HepG2 (cell line): ENCODE measurements at regions not wholly inside any gene's neighbourhood (a gene's known extent, or its start where the extent isn't known, plus 50 kb on each side); places are given as distances from the start of the nearest gene placed in this dataset.

ENCODE experiments used
- ATAC-seq: fragments of 200-7000 bp; cut with Tn5 transposase; 3 replicates; pipeline ENCODE4 v1.9.1; 2020; ENCODE audit warnings: mild to moderate bottlenecking, moderate library complexity
- BruUV-seq: library from RNA; stranded (reverse); fragments of 400-500 nt; replicated peaks from 2 replicates; lab custom pipeline; 2021; lab: Mats Ljungman, UMichigan
- CTCF ChIA-PET: fragments of 300-600 bp; formaldehyde crosslinking; extraction: SDS; loops from one replicate; lab custom pipeline; 2021; ENCODE audit warnings: low total read pairs, inconsistent platforms, low intra/inter-chr PET ratio; lab: Yijun Ruan, JAX
- POLR2A ChIA-PET: fragments of 350-600 bp; sonication (Branson Sonifier 250); formaldehyde crosslinking; loops from one replicate; lab custom pipeline; 2020; ENCODE audit warnings: antibody characterized with exemption, inconsistent platforms; lab: Yijun Ruan, JAX
- DNase-seq: peaks from one replicate; pipeline ENCODE4 v3.0.0-alpha.2; 2015; ENCODE audit warnings: low spot score
- FAIRE-seq: peaks from 3 replicates; lab custom pipeline; 2011; peaks lifted over from hg19 to GRCh38; lab: Jason Lieb, UNC
- H2AFZ ChIP-seq: one replicate; pipeline ENCODE4 v1.6.1; 2011; ENCODE audit warnings: low read length, inconsistent platforms
- H3K27ac ChIP-seq: fragments of 300-600 bp; 3 replicates; pipeline ENCODE4 v1.8.0; 2011; ENCODE audit warnings: mixed run types, mild to moderate bottlenecking, mixed read lengths, low read length, inconsistent platforms; ENCODE audit not compliant: insufficient read depth; ENCODE audit errors: extremely low read length
- H3K27me3 ChIP-seq, 2 experiments: fragments of 200-600 bp in 1 of 2; 2 replicates in 1 of 2; 3 replicates in 1 of 2; pipeline versions ENCODE4 v1.6.0 to v1.8.0; 2011; ENCODE audit warnings: low read length in 2 of 2, mild to moderate bottlenecking in 2 of 2, moderate library complexity in 2 of 2, inconsistent platforms in 1 of 2; ENCODE audit not compliant: insufficient read depth in 2 of 2, control insufficient read depth in 1 of 2
- H3K36me3 ChIP-seq, 2 experiments: fragments of 200-600 bp in 1 of 2; replicated peaks in 1 of 2; 2 replicates in 1 of 2; 3 replicates in 1 of 2; pipeline versions ENCODE4 v1.5.1 to v1.8.0; 2011; ENCODE audit warnings: low read length in 2 of 2, inconsistent platforms in 1 of 2; ENCODE audit not compliant: insufficient read depth in 2 of 2, control insufficient read depth in 1 of 2
- H3K4me1 ChIP-seq: 2 replicates; pipeline ENCODE4 v1.5.1; 2012; ENCODE audit warnings: low read length, inconsistent platforms; ENCODE audit not compliant: insufficient read depth
- H3K4me2 ChIP-seq: 2 replicates; pipeline ENCODE4 v1.6.0; 2011; ENCODE audit warnings: low read depth, low read length, inconsistent platforms
- H3K4me3 ChIP-seq, 3 experiments: fragments of 200-600 bp in 1 of 3; sonication (generic), shearing (Covaris generic) in 1 of 3; replicated peaks in 1 of 3; 2 replicates each; pipeline ENCODE4 v1.5.1; 2011 to 2016; ENCODE audit warnings: low read length in 3 of 3, inconsistent platforms in 2 of 3, low read depth in 2 of 3, mild to moderate bottlenecking in 2 of 3, control low read depth in 1 of 3, mixed read lengths in 1 of 3; ENCODE audit not compliant: insufficient read depth in 1 of 3
- H3K79me2 ChIP-seq: one replicate; pipeline ENCODE4 v1.6.1; 2011; ENCODE audit warnings: low read length, inconsistent platforms; ENCODE audit not compliant: insufficient read depth
- H3K9ac ChIP-seq: 2 replicates; pipeline ENCODE4 v1.6.0; 2011; ENCODE audit warnings: mild to moderate bottlenecking, low read depth, low read length, inconsistent platforms; ENCODE audit not compliant: insufficient read depth
- H3K9me3 ChIP-seq: 2 replicates; pipeline ENCODE4 v1.5.1; 2012; ENCODE audit warnings: mild to moderate bottlenecking, low read length
- H4K20me1 ChIP-seq: 2 replicates; pipeline ENCODE4 v1.6.0; 2011; ENCODE audit warnings: inconsistent platforms, mild to moderate bottlenecking, low read length, moderate library complexity; ENCODE audit not compliant: insufficient read depth
- KAT8 ChIP-seq: IDR thresholded peaks from 2 replicates; pipeline ENCODE4 v1.6.1; 2016; ENCODE audit warnings: missing genetic modification reagents, missing compliant biosample characterization
- MIER2 ChIP-seq: IDR thresholded peaks from 2 replicates; pipeline ENCODE4 v1.6.1; 2016; ENCODE audit warnings: missing biosample characterization, missing genetic modification reagents
- NFYC ChIP-seq: IDR thresholded peaks from 2 replicates; pipeline ENCODE4 v1.6.1; 2016; ENCODE audit warnings: missing genetic modification reagents, missing compliant biosample characterization
- RBAK ChIP-seq: sonication (generic); formaldehyde crosslinking; IDR thresholded peaks from 2 replicates; pipeline ENCODE4 v1.5.1; 2020; ENCODE audit warnings: mild to moderate bottlenecking, missing genetic modification reagents
- XRCC5 ChIP-seq: fragments of 200-400 bp; formaldehyde crosslinking; optimal IDR thresholded peaks from 2 replicates; pipeline ENCODE3; 2017; ENCODE audit warnings: mild to moderate bottlenecking, low read length
- ZFP1 ChIP-seq: IDR thresholded peaks from 2 replicates; pipeline ENCODE4 v1.6.1; 2016
- WGBS: methylation state at CpG from one replicate; pipeline ENCODE4 v1.1.6; 2017; ENCODE audit warnings: low lambda C conversion rate; 5-methylcytosine and 5-hydroxymethylcytosine counted together
- in situ Hi-C: cut with HindIII; loops from 2 replicates; pipeline ENCODE4 v1.10.0; 2017; ENCODE audit warnings: low pct_unique_long_range_greater_than_20kb; ENCODE audit not compliant: extremely low pct_ligation_motif_present
- intact Hi-C: fragments of 100-400 bp; cut with micrococcal nuclease; formaldehyde crosslinking; loops from one replicate; pipeline ENCODE4 v1.10.0; 2022; ENCODE audit not compliant: unreplicated experiment
- TF ChIP-seq, protein P1 (sequence below): sonication (generic); formaldehyde crosslinking; IDR thresholded peaks from 2 replicates; pipeline ENCODE4 v1.5.0; 2020; ENCODE audit warnings: mild to moderate bottlenecking, missing genetic modification reagents, borderline replicate concordance
- TF ChIP-seq, protein P2 (sequence below): sonication (generic); formaldehyde crosslinking; IDR thresholded peaks from 2 replicates; pipeline ENCODE4 v1.4.0; 2020; ENCODE audit warnings: missing genetic modification reagents, mild to moderate bottlenecking, borderline replicate concordance

DNA sequence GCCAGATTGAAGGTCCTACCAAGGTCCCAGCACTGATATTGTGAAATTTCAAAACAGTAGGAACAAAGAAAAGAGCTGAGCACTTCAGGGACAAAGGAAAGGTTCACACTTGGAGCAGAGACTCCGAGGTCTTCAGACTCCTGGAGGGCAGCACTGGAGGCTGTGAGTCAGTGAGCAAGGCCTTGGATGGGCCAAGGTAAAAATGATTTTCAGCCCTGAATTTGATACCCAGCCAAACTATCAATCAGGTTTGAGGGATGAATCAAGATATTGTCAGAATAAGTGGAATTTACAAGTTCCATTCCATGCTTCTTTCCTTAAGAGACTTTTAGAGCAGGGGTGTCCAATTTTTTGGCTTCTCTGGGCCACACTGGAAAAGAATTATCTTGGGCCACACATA is 111.7 kb downstream of the ADRA2C start:
- Histone ChIP-seq H3K79me2 (no peaks in the 10 kb centered on the region), H3K27me3 (peaks cover 0 to 22% of the 10 kb centered on the region in 2 experiments; a peak in 2 of 5 replicates), H3K4me2 (no peak overlapping the region), H3K9ac (no peak overlapping the region), H3K4me1 (peaks cover 26% of the 10 kb centered on the region), H3K4me3 (no peak overlapping the region), H3K36me3 (no peaks in the 10 kb centered on the region), H3K27ac (no peak overlapping the region), H3K9me3 (peaks cover 11% of the 10 kb centered on the region), H4K20me1 (no peaks in the 10 kb centered on the region), H2AFZ (no peak overlapping the region)
- ChIA-PET CTCF (no interaction called here), POLR2A (no interaction called here)
- 8% methylated on average over 1 of the region's 1 CpG for WGBS
- in situ Hi-C loops, result no loop called here
- FAIRE-seq, result no peak
- no peak for DNase-seq
- TF ChIP-seq XRCC5 (no peak), ZFP1 (peak; percentile 98), NFYC (CRISPR knock-in tag) (no peak), RBAK (CRISPR knock-in tag) (no peak), MIER2 (CRISPR knock-in tag) (no peak), KAT8 (CRISPR knock-in tag) (no peak)
- TF ChIP-seq, protein P1, sequence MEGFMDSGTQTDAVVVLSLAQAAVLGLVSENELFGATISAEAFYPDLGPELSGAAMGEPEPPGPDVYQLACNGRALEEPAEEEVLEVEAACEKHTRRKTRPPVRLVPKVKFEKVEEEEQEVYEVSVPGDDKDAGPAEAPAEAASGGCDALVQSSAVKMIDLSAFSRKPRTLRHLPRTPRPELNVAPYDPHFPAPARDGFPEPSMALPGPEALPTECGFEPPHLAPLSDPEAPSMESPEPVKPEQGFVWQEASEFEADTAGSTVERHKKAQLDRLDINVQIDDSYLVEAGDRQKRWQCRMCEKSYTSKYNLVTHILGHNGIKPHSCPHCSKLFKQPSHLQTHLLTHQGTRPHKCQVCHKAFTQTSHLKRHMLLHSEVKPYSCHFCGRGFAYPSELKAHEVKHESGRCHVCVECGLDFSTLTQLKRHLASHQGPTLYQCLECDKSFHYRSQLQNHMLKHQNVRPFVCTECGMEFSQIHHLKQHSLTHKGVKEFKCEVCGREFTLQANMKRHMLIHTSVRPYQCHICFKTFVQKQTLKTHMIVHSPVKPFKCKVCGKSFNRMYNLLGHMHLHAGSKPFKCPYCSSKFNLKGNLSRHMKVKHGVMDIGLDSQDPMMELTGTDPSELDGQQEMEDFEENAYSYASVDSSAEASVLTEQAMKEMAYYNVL (CRISPR knock-in tag), result no peak
- TF ChIP-seq, protein P2, sequence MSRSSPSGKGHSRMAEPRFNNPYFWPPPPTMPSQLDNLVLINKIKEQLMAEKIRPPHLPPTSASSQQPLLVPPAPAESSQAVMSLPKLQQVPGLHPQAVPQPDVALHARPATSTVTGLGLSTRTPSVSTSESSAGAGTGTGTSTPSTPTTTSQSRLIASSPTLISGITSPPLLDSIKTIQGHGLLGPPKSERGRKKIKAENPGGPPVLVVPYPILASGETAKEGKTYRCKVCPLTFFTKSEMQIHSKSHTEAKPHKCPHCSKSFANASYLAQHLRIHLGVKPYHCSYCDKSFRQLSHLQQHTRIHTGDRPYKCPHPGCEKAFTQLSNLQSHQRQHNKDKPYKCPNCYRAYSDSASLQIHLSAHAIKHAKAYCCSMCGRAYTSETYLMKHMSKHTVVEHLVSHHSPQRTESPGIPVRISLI (CRISPR knock-in tag), result no peak
- BruUV-seq, result no TSS peak
- intact Hi-C loops, result loop anchor here (5.0 to 10.0 kb wide), 2 partner anchors 53 to 96 kb away; no protein-coding TSS in a partner anchor
- no peak for ATAC-seq
